ENCODE measurements at regions not wholly inside any gene's neighbourhood (a gene's known extent, or its start where the extent isn't known, plus 50 kb on each side); places are given as distances from the start of the nearest gene placed in this dataset.

DNA sequence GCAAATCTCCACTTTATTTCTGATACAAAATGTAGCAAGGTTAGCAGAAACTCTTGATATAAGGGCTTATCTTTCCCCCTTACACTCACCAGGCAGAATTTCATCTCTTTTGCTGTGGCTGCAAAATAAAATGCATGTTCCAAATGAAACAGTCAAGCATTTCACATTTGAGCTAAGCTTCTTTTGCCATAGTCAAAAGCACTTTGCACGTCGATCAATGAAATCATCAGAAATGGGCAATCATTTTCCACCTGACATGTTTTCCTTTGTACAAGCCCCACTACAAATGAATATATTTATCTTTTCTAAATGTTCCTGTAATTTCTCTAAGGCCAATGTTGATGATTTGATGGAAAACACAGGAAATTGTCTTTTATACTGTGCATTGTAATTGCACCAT, 178.4 kb downstream of the ANKRD50 start:
- Histone ChIP-seq H3K4me2 (ENCODE audit: control insufficient read depth, extremely low read depth, insufficient read depth, low read depth, low read length) (no peak overlapping the region), H4K20me1 (ENCODE audit: control insufficient read depth, extremely low read depth, insufficient read depth, low read length) (no peaks in the 10 kb centered on the region), H3K9ac (ENCODE audit: control insufficient read depth, extremely low read depth, insufficient read depth, low read length) (no peak overlapping the region), H3K9me1 (ENCODE audit: control insufficient read depth, extremely low read depth, insufficient read depth, low read length) (no peaks in the 10 kb centered on the region), H3K27ac (ENCODE audit: control insufficient read depth, insufficient read depth, low read length) (no peak overlapping the region), H3K4me3 (ENCODE audit: control insufficient read depth in 2 of 3, extremely low read depth in 1 of 3, insufficient read depth in 2 of 3, low read depth in 1 of 3, low read length in 3 of 3) (no peak overlapping the region), H3K9me3 (ENCODE audit: control insufficient read depth, low read depth, low read length) (no peaks in the 10 kb centered on the region), H3K27me3 (ENCODE audit: control insufficient read depth, extremely low read depth, insufficient read depth, low read length) (no peaks in the 10 kb centered on the region), H2AFZ (ENCODE audit: control insufficient read depth, low read length) (no peak overlapping the region), H3K4me1 (ENCODE audit: control insufficient read depth, extremely low read depth, insufficient read depth, low read length) (no peaks in the 10 kb centered on the region), H3K79me2 (ENCODE audit: control insufficient read depth, insufficient read depth, low read length) (no peaks in the 10 kb centered on the region), H3K36me3 (ENCODE audit: control insufficient read depth in 2 of 2, extremely low read depth in 1 of 2, insufficient read depth in 2 of 2, low read length in 2 of 2) (no peaks in the 10 kb centered on the region)
- FAIRE-seq (no peak), DNase-seq (ENCODE audit: low read depth, low spot score) (no peak)
- TF ChIP-seq, protein P1, sequence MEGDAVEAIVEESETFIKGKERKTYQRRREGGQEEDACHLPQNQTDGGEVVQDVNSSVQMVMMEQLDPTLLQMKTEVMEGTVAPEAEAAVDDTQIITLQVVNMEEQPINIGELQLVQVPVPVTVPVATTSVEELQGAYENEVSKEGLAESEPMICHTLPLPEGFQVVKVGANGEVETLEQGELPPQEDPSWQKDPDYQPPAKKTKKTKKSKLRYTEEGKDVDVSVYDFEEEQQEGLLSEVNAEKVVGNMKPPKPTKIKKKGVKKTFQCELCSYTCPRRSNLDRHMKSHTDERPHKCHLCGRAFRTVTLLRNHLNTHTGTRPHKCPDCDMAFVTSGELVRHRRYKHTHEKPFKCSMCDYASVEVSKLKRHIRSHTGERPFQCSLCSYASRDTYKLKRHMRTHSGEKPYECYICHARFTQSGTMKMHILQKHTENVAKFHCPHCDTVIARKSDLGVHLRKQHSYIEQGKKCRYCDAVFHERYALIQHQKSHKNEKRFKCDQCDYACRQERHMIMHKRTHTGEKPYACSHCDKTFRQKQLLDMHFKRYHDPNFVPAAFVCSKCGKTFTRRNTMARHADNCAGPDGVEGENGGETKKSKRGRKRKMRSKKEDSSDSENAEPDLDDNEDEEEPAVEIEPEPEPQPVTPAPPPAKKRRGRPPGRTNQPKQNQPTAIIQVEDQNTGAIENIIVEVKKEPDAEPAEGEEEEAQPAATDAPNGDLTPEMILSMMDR (optimal IDR thresholded peaks at IDR 0.05 in 1 of 3, IDR thresholded peaks at IDR 0.05 in 1 of 3, conservative IDR thresholded peaks at IDR 0.05 in 1 of 3; ENCODE audit: extremely low read depth in 1 of 3, insufficient read depth in 2 of 3, low read length in 3 of 3), result no peak
- no peak for TF ChIP-seq EZH2 (IDR thresholded peaks at IDR 0.05; ENCODE audit: low read length)
- dilution Hi-C loops (cut with MboI; ENCODE audit: extremely low pct_ligation_motif_present, low sequenced_read_pairs), result no loop called here

DNA sequence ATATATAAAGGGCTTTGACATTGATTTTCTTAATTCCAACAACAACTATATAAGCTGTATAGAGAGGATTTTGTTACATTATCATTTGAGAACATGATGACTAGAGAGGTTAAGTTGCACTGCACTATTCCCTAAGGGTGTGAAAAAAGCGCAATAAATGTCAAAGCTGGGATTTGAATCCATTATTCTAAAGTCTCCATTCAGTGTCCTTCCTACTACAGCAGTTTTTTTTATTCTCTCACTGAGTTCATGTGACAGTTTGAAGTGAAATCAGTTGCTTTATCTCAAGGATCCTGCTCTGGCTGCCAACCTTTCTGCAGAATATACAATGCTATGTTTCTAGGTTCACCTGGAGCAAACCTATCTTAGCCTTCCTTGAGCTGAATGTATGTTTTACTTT, 177.5 kb downstream of the ANKRD50 start:
- Histone ChIP-seq H3K4me2 (ENCODE audit: control insufficient read depth, extremely low read depth, insufficient read depth, low read depth, low read length) (no peak overlapping the region), H3K9ac (ENCODE audit: control insufficient read depth, extremely low read depth, insufficient read depth, low read length) (no peak overlapping the region), H3K36me3 (ENCODE audit: control insufficient read depth in 2 of 2, extremely low read depth in 1 of 2, insufficient read depth in 2 of 2, low read length in 2 of 2) (no peaks in the 10 kb centered on the region), H3K27me3 (ENCODE audit: control insufficient read depth, extremely low read depth, insufficient read depth, low read length) (no peaks in the 10 kb centered on the region), H3K4me3 (ENCODE audit: control insufficient read depth in 2 of 3, extremely low read depth in 1 of 3, insufficient read depth in 2 of 3, low read depth in 1 of 3, low read length in 3 of 3) (no peak overlapping the region), H4K20me1 (ENCODE audit: control insufficient read depth, extremely low read depth, insufficient read depth, low read length) (no peaks in the 10 kb centered on the region), H3K27ac (ENCODE audit: control insufficient read depth, insufficient read depth, low read length) (no peak overlapping the region), H3K9me1 (ENCODE audit: control insufficient read depth, extremely low read depth, insufficient read depth, low read length) (no peaks in the 10 kb centered on the region), H2AFZ (ENCODE audit: control insufficient read depth, low read length) (no peak overlapping the region), H3K4me1 (ENCODE audit: control insufficient read depth, extremely low read depth, insufficient read depth, low read length) (no peaks in the 10 kb centered on the region), H3K79me2 (ENCODE audit: control insufficient read depth, insufficient read depth, low read length) (no peaks in the 10 kb centered on the region), H3K9me3 (ENCODE audit: control insufficient read depth, low read depth, low read length) (no peaks in the 10 kb centered on the region)
- DNase-seq (ENCODE audit: low read depth, low spot score), result no peak
- no peak for FAIRE-seq
- dilution Hi-C loops (cut with MboI; ENCODE audit: extremely low pct_ligation_motif_present, low sequenced_read_pairs), result no loop called here
- TF ChIP-seq, protein P1 (optimal IDR thresholded peaks at IDR 0.05 in 1 of 3, IDR thresholded peaks at IDR 0.05 in 1 of 3, conservative IDR thresholded peaks at IDR 0.05 in 1 of 3; ENCODE audit: extremely low read depth in 1 of 3, insufficient read depth in 2 of 3, low read length in 3 of 3), result no peak
- TF ChIP-seq EZH2 (IDR thresholded peaks at IDR 0.05; ENCODE audit: low read length), result no peak
